HG02938 (cell line): ENCODE measurements at regions not wholly inside any gene's neighbourhood (a gene's known extent, or its start where the extent isn't known, plus 50 kb on each side); places are given as distances from the start of the nearest gene placed in this dataset.
"Not testable (repeated sequence)": the region's sequence is repeated elsewhere in the genome, so short reads cannot be mapped to it uniquely, and the experiment has no call there.

Source experiments
- ATAC-seq: cut with Tn5 transposase; IDR thresholded peaks from one replicate; pipeline ENCODE4 v1.9.1; 2021; ENCODE audit warnings: mild to moderate bottlenecking, moderate library complexity; ENCODE audit not compliant: unreplicated experiment

DNA sequence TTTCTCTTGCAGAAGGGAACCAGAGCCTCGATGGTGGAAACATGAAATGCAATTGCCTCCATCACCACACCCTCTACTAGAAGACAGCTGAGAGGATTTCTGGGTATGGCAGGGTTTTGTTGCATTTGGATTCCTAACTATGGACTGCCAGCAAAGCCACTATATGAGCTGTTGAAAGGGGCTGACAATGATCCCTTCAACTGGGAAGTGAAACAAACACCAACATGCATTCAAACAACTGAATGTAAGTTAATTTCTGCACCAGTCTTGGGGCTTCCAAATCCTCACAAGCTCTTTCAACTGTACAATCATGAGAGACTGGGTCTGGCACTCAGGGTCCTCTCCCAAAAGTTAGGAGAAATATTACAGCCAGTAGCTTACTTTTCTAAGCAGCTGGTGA, 116.7 kb upstream of the PLCL2 start:
- ATAC-seq: no peak

DNA sequence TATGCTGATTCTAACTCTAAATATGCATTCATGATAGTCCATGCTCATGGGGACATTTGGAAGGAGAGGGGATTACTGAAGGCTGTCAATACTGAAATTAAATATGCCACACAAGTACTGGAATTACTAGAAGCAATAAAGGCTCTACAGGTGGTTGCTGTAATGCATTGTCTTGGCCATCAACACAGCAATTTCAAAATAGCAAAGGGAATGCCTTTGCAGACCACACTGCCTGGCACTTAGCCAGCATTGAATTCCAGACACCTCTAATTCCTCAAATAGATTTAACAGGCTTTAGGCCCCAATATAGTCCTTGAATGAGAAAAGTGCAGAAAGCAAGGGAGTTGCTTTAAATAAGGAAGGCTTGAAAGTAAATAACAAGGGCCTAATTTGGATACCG, 115.8 kb upstream of the PLCL2 start:
- ATAC-seq: no peak

- no peak for ATAC-seq
These were observed 115.2 kb upstream of the PLCL2 start for GRCh38 chr3:16769525-16769924.

GRCh38 chr3:16770021-16770420, 114.7 kb upstream of the PLCL2 start:
- no peak for ATAC-seq

- no peak for ATAC-seq
These were observed 114.0 kb upstream of the PLCL2 start for GRCh38 chr3:16770792-16771191.

- not testable (repeated sequence) for ATAC-seq
These were observed 111.2 kb upstream of the PLCL2 start for GRCh38 chr3:16773594-16773993.

DNA sequence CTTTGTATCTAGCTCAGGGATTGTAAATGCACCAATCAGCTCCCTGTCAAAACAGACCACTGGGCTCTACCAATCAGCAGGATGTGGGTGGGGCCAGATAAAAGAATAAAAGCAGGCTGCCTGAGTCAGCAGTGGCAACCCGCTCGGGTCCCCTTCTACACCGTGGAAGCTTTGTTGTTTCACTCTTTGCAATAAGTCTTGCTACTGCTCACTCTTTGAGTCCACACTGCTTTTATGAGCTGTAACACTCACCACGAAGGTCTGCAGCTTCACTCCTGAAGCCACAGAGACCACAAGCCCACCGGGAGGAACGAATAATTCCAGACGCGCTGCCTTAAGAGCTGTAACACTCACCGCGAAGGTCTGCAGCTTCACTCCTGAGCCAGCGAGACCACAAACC, 110.2 kb upstream of the PLCL2 start:
- not testable (repeated sequence) for ATAC-seq

DNA sequence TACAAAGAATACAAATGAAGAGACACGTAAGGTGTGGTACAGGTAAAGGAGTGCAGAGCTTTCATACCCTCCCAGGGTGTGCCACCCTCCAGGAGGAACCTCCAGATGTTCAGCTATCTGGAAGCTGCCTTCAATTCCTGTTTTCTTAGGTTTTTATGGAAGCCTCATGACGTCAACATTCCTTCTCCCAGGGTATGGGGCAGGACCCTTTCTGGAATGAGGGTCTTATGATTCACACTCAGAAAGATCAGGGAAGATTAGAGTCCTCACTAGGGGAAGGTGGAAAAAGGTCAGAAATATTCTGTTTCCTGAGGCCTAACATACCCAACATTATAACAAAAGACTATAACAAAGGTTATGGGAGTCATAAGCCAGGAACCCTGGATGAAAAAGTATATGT, 99.8 kb upstream of the PLCL2 start:
- ATAC-seq: no peak

GRCh38 chr3:16785465-16785864, 99.3 kb upstream of the PLCL2 start:
- no peak for ATAC-seq

- ATAC-seq: no peak
These were observed 96.2 kb upstream of the PLCL2 start for GRCh38 chr3:16788440-16789056.

DNA sequence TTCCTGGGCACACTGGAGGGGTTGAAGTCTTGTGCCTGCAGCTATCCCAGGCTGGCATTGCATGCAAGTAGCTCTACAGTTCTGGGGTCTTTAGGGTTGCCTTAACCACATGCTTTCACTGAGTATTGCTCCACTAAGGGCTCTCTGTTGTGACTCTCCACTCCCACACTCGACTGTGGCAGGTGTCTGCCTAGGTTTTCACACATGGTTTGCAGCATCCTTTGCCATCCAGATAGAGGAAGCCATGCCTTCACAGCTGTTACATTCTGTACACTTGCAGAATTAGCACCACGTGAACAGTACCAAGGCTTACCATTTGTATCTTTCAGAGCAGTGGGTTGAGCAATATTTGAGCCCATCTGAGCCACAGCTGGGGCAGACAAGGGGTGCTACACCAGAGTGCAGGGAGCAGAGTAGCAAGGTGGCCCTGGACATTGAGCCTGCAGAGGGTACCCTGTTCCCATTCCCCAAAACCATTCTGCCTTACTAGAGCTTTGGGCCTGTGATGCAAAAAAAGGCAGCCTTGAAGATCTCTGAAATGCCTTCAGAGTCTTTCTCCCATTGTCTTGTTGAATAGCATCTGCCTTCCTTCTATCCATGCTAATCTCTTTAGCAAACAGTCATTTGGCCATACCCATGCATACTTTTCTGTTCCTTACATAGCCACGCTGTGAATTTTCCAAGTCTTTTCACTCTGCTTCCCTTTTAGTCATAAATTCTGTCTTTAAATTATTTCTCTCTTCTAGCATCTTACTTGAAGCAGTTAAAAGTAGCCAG, 95.2 kb upstream of the PLCL2 start:
- ATAC-seq: no peak

DNA sequence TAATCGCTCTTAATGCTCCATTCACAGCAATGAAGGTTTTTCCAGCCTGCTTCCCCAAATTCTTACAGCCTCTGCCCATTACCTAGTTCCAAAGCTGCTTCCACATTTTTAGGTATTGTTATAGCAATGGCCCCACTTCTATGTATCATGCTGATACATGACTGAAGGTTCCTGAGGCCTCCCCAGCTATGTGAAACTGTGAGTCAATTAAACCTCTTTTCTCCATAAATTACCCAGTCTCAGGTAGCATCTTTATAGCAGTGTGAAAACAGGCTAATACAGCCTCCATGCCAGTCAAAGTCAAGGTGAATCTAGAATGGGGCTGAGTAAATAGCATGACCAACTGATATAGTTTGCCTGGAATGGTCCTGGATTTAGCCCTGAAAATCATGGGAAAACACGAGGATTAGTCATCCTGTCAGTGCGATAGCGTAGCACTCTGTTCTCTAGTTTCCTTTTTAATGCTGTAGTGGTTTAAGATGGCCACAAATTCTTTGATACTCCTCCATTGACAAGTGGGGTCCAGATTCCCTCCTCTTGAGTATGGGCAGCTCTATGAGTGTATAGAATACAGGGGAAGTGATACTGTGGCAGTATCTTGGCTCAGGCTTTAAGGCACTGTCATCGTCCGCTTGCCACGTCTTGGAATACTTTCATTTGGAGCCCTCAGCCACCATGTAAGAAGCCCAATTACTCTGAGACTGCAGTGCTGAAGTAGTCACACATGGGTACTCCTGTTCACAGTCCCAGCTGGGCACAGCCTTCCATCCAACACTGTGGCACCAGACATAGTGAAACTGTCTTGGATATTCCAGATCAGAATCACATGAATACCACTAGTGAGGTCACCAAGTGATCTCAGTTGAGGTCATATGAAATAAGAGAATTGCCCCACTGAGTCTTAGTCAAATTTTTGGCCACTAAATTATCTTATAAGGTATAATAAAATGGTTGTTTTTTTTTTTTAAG, 94.0 kb upstream of the PLCL2 start:
- no peak for ATAC-seq

DNA sequence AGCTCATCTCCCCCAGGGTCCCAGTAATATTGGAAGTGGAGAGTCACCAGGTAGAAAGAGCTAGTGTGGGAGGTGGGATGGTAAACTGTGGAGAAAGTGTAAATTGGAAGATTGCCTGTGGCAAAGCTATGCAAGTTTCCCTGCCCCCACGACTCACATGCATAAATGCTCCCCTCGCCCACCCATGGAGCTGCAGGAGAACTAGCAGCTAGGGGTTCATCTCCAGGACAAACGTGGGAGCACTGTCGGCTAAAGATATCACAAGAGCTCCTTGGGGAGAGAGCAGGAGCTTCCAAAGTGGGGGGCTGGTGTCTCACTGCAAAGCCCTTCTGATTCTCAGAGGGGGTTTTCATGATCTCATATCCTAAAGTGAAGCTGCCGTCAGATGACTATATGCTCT, 91.4 kb upstream of the PLCL2 start:
- ATAC-seq: no peak

DNA sequence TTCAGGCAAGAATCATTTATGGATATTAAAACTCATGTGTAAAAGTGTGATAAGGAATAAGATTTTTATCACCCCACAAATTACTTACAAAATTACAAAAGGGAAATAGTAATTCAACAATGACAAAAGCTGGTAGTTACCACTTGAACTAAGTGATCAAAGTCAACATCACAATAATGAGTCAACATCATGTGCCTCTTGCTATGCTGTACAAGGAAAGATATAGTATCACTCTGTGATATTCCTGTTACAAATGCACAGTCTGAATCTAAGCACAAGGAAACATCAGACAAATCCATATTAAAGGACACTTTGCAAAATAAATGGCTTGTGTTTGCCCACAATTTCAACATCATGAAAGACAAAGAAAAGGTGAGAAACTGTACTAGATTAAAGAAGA, 90.5 kb upstream of the PLCL2 start:
- ATAC-seq: no peak

DNA sequence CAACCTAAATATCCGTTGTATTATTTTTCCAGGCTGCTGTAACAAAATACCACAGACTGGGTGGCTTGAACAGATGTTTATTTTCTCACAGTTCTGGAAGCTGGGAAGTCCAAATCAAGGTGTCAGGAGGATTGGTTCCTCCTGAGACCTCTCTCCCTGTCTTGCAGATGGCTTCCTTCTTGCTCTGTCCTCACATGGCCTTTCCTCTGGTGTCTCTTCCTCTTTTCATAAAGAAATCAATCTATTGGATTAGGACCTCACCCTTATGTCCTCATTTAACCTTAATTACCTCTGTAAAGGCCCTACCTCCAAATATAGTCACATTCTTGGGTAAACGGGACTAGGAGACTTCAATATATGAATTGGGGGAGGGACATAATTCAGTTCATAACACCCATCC, 89.2 kb upstream of the PLCL2 start:
- ATAC-seq: no peak

- no peak for ATAC-seq
These were observed 86.9 kb upstream of the PLCL2 start for GRCh38 chr3:16797831-16798230.

DNA sequence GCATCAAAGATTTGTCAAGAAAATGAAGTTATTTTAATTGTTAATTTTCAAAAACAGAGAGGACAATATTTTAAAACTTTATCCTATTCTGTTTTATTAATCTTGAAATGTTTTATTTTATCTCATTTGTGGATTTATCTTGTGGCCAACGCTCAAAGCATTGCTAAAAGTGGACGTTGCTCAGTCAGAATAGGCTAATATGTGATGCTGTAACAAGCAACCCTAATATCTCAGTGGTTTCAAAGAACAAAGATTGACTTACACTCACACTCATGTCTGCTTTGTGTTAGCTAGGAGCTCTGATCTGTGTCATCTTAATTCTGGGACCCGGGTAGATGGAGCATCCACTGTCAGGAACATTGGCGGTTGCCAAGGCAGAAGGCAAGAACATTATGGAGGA, 86.0 kb upstream of the PLCL2 start:
- no peak for ATAC-seq

DNA sequence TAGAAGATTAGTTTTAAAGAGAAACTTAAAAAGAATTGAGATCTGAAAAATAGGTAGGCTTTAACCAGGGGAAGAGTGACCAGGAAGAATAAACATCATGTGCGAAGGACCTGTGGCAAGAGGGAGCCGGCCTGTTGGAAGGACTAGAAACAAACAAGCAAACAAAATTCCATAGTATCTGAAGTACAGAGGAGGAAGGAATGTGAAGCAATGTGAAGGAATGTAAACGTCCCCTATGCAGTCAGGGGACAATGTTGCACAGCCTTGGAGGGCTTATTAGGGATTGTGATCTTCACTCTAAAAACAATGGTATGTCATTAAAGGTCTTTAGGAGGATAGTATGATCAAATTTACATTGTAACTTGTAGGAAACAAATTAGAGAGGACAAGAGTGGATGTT, 84.4 kb upstream of the PLCL2 start:
- no peak for ATAC-seq

DNA sequence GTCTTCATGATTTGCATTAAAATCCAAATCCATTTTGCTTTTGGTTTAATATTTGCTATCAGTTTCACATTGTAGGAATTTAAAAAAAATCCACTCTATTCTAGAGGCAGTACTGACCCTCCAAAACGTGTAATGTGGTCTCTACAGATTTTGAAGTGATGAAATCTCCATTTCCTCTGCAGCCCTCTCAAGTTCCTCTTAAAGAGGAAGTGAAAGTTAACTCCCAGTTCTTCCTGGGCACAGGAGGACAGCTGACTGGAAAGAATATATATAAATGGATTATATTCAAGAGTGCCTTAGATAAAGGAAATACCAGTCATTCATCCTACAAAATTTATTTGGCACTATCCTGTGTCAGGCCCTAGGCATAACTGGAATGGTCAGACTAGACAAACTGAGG, 83.5 kb upstream of the PLCL2 start:
- ATAC-seq: no peak

GRCh38 chr3:16801698-16802097, 83.1 kb upstream of the PLCL2 start:
- ATAC-seq: no peak

DNA sequence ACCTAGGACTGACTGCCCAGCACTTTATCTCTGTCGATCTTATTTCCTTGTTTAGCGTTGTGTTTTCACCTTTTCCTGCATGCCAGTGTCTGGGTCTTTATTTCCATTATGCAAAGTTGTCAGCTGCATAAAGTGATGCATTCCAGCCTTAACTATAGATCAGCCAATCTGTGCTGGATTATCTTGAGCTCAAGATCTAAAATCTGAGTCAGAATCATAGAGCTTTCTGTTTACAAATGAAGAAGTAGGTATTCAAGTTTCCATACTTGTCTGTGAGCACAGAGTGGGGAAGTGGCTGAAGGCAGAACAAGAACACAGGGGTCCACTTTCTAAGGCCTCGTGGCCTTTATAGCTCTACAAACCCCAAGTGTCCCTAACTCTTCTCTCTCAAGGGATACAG, 82.4 kb upstream of the PLCL2 start:
- ATAC-seq: peak; percentile 86

DNA sequence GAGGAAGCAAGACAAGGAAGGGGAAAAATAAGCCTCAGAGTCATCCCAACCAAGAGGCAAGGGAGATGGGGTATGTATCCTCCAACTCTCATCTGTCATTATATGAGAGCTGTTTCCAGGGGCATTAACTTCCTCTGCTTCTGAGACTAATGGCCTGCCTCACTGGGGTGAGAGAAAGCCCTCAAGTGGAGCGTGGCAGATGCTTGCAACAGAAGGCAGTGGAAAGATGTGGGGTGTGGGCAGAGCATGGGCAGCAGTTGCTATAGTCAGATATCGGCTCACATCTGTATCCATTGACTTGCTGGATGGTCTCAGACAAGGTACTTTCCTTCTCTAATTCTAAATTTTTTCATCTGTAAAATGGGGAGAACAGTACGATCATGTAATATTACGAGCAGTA, 81.7 kb upstream of the PLCL2 start:
- ATAC-seq: no peak
